Hematopoietic multipotent progenitor cell treated with erythropoietin and hydrocortisone succinate and interleukin-3 and kit ligand, for 4 days (in vitro differentiated cells): ENCODE measurements at regions not wholly inside any gene's neighbourhood (a gene's known extent, or its start where the extent isn't known, plus 50 kb on each side); places are given as distances from the start of the nearest gene placed in this dataset.
A peak's percentile ranks its signal among the peaks of the same experiment; 100 is the strongest.
"Not testable (repeated sequence)": the region's sequence is repeated elsewhere in the genome, so short reads cannot be mapped to it uniquely, and the experiment has no call there.

Source experiments
- DNase-seq: peaks from one replicate; pipeline ENCODE4 v3.0.0-alpha.2; 2015

- no peak for DNase-seq
Measured at GRCh38 chr10:10722422-10722821, 295.2 kb upstream of the CELF2 start.

DNA sequence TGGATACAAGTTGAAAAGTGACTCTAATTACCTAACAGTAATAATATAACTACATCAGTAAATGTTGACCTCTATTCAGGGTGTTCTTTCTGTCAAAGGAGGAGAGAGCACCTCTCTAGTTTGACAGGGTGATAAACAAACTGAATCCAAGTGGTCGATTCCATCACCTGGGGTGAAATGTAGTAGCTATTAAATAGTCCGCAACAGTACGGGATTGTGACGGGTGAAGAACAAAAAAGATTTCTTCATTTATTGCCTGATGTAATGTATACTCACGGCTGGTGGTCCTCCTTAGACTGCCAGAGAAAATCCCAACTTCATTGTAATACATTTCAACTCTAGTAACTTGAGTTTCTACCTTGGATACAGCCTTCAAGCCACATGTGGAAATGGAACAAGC lies 292.5 kb upstream of the CELF2 start:
- no peak for DNase-seq

- DNase-seq: no peak
Measured at GRCh38 chr10:10726101-10726500, 291.6 kb upstream of the CELF2 start.

DNA sequence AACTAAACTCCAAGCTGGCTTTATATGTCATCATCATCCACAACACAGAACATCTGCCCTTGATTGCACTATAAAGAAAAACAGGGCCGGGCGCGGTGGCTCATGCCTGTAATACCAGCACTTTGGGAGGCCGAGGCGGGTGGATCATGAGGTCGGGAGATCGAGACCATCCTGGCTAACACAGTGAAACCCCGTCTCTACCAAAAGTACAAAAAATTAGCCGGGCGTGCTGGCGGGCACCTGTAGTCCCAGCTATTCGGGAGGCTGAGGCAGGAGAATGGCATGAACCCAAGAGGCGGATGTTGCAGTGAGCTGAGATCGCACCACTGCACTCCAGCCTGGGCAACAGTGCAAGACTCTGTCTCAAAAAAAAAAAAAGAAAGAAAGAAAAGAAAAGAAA lies 290.3 kb upstream of the CELF2 start:
- not testable (repeated sequence) for DNase-seq

DNA sequence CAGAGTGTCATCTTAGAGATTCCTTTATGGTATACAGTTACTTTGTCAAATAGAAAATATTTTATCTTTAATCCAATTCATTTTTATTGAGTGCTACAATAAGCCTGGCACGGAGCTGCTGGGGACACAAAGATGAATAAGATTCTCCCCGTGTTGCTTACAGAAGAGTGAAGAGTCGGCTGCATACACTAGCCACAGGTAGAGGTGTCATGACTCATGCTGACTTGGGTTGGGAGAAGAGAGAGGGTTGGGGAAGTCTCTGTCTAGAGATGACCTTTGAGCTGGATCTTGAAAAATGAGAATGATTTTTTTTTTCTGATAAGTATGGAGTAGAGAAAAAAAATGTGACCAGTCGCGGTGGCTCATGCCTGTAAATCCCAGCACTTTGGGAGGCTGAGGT lies 289.9 kb upstream of the CELF2 start:
- DNase-seq: no peak

DNA sequence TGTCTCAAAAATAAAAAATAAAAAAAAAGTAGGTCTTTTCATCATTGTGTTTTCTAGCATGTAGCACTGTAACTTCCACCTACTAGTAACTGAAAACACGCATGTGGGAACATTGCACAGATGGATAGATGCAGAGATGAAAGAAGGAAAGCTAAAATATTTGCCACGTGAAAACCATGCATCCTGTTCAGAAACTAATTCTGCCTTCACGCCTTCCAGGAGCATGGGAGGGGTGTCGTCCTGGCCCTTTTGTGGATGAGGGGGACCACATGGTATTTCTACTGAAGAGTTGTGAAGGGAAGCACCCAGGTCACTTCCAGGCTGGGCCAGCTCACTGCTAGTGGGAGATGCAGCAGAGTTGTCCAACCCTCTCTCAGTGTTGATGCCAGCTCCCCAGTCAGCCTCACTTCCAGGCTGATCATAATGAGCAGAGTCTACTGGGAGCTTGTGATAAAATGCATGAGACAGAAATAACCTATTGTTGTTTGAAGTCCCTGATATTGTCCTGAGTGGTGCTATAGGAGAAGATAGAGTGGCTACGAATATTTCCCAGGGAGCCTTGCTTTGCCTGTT lies 287.1 kb upstream of the CELF2 start:
- DNase-seq: no peak

- no peak for DNase-seq
Measured at GRCh38 chr10:10731366-10731765, 286.3 kb upstream of the CELF2 start.

DNA sequence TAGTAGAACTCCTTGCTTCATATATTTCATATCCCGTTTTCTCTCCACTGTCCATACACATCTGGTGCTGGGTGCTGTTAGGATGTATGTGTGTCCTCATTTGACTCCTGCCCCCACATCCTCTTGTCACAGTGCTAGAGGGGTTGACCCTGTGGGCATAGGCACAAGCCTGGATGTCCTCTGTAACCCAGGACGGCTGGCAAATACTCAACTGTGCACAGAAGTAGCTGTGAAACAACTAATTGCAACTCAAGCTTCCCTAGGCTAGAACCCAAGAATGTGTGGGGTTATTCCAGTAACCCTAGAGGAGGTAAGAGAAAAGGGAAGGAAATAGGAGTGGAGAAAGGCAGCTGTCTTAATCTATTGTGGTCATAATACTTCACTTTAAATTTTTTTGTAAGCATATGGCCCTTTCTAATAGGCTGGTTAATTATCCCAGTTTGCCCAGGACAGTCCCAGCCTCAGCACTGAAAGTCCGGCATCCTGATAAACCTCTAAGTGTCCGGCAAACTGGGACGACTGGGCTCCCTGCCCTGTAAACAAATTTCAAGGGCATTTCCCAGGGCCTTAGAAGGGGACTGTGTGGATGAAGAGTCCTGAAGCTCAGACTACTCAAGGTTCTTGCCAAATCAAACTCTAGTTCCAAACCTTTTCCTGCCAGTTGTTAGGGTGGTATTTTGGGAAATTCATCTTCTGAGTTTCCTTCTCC lies 283.2 kb upstream of the CELF2 start:
- DNase-seq: peak; percentile 34

- DNase-seq: no peak
Measured at GRCh38 chr10:10745291-10745690, 272.4 kb upstream of the CELF2 start.

GRCh38 chr10:10755490-10755889 lies 262.2 kb upstream of the CELF2 start:
- DNase-seq: no peak

DNA sequence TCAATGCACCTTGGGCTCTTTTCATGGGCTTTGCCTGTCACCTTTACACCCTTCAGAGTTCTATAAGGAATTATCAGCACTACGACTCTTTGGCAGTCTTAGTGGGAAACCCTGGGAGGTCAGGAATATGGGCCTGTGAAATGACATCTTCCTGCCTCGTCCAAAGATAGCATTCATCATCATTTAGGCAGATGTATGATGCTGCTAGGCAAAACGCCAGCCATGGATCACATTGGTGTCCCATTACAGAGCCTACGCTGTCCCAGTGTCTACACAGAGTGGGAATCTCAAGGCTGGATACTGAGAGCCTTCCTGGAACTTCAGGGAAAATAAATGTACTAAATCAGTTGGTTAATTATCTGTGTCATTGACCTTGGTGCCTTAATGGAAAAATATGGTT lies 259.4 kb upstream of the CELF2 start:
- no peak for DNase-seq

DNA sequence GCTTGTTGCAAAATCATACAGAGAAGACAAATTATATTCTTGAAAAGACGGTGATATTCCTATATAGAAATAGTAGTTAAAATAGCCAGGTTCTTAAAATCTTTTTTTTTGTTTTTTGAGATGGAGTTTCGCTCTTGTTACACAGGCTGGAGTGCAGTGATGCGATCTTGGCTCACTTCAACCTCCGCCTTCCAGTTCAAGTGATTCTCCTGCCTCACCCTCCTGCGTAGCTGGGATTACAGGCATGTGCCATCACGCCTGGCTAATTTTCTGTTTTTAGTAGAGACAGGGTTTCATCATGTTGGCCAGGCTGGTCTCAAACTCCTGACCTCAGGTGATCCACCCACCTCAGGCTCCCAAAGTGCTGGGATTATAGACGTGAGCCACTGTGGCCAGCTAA lies 257.9 kb upstream of the CELF2 start:
- not testable (repeated sequence) for DNase-seq

DNA sequence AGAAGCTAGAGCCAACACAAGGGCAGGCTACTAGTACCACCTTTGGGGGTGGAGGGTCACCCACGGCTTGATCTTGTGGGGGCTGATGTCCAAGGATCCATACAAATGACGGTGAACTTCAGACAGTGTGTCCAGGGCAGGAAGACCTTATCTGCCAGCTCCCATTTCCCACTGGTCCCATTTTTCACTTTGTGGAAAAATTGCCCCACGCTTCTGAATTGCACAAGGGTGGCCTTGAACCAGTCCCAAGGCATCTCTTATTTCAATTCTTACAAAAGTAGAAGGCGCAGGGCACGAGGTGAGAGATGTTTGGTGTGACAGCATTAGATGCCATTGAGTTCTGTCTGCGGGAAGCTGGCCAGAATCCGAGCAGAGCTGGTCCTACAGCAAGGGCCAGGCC lies 252.7 kb upstream of the CELF2 start:
- DNase-seq: no peak

GRCh38 chr10:10772411-10772810 lies 245.3 kb upstream of the CELF2 start:
- no peak for DNase-seq

DNA sequence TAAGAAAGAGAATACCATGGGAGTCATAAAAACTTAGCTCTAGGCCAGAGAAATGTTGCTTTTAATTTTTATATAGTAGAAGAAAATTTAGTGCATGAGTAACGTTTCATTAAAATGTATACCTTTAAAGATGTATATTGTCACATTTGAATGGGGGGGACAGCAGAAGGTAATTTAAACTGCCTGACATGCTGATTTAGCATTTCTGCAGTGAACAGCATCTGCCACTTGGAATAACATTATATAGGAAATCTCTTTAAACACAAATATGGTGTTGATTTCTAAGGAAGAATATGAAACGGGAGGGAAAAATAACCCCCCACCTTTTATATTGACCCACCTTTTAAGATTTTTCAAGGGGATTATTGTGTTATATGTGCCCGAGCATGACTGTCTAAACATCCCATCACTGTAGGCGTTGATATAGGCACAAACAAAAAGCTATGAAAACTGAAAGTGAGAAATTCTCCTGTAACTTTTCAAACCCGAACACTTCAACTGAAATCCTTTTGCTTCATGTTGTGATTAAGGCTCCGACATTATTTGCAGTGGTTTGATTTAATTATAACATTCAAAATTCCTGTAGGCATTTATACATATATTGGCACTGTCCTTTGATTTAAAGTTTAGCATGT lies 244.7 kb upstream of the CELF2 start:
- no peak for DNase-seq

DNA sequence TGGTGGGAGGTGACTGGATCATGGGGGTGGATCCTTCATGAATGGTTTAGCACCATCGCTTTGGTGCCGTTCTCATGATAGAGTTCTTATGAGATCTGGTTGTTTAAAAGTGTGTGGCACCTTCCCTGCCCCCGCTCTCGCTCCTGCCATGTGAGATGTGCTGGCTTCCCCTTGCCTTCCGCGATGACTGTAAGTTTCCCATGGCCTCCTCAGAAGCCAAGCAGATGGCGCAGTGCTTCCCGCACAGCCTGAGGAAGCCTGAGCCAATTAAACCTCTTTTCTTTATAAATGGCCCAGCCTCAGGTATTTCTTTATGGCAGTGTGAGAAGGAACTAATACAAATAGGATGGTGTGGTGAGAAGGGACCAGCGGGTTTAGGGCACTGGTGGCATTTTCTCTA lies 243.3 kb upstream of the CELF2 start:
- DNase-seq: no peak

GRCh38 chr10:10776363-10776762 lies 241.3 kb upstream of the CELF2 start:
- no peak for DNase-seq

DNA sequence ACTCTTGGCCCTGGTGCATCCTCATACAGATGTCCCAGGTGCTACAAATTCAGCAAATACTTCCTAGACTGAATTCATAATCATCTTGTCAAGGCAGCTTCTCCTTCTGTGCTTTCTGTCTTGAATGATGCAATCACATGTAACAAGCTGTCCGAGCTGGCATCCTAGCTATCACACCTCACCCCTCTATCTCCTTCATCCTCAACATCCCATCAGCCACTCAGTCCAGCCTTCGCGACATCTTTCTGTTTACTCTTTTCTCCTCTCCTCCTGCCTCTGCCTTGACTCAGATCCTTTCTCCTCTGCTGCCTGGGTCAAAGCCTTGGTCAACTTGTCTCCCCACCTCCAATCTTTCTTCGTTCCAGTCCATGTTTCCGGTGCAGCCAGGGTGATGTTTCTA lies 240.4 kb upstream of the CELF2 start:
- DNase-seq: no peak

GRCh38 chr10:10777723-10778122 lies 239.9 kb upstream of the CELF2 start:
- DNase-seq: no peak

DNA sequence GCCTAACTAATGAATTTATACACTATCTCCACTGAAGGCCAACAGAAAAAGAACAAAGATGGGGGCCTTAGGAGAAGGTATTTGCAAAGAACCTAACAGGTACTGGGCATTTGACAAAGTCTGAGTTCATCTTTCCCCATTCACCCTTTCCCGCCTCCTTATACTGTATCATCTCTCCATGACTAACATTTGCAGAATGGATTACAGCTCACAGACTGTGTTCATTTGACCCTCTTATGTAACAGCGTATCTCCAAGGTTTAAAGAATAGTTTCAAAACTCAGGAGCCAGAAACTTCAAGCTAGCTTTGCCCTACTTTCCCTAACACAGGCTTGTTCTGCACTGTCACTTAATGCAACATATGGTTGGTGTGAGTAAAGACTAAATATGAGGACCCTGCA lies 238.7 kb upstream of the CELF2 start:
- no peak for DNase-seq

DNA sequence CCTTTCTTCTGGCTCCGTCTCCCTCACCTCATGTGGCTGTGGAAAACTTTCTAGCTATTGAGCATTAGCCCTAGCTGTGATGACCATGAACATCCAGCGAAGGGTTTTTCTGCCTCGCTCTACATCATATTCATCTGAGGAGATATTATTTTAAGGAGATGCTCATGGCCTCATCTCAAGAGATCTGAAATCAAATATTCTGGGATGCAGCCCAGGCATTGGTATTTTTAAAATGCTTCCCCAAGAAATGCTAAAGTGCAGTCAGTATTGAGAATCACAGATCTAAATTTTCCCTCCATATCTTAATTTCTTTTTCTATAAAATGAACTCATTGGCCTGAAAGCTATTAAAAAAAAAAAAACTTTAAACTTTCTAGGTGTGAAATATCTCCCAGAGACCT lies 238.2 kb upstream of the CELF2 start:
- no peak for DNase-seq

DNA sequence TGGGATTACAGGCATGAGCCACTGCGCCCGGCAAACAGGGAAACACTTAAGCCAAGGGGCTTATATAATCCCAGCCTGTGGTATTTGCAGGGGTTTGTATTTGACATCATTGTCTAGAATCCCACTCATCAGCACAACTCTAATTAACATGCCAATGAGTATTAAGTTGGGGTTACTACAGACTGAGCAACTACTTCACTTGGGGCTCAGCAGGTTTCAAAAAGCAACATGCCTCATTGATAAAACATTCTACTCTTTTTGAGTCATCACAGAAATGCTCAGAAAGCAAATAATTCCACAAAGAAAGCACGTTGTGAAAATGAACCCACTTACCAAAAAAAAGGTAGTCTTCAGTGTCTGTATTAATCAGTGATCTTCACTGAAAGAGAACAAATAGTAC lies 236.9 kb upstream of the CELF2 start:
- no peak for DNase-seq

DNA sequence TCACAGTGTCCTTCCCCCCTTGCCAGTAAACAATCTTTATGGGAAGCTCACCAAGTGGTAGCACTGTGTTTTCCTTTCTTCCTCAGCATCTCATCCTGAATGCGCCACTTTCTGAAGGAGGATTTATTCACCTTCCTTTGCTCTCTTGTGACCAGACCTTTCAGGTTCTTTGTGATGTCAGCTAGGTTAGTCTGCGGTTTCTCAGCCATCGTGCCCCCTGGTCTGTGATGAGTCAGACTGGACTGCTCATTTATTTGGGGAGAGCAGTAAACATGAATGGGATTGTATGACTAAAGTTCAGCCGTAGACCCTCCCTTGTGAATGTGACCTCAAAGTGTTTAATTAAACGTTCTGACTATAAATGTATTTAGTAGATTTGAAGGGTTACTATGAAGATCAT lies 235.1 kb upstream of the CELF2 start:
- no peak for DNase-seq

- DNase-seq: no peak
Measured at GRCh38 chr10:10785627-10786026, 232.0 kb upstream of the CELF2 start.
